RPMI8226 (cell line): ENCODE measurements at regions not wholly inside any gene's neighbourhood (a gene's known extent, or its start where the extent isn't known, plus 50 kb on each side); places are given as distances from the start of the nearest gene placed in this dataset.

Experiments
- DNase-seq: peaks from one replicate; pipeline ENCODE4 v3.0.0-alpha.2; 2015

DNA sequence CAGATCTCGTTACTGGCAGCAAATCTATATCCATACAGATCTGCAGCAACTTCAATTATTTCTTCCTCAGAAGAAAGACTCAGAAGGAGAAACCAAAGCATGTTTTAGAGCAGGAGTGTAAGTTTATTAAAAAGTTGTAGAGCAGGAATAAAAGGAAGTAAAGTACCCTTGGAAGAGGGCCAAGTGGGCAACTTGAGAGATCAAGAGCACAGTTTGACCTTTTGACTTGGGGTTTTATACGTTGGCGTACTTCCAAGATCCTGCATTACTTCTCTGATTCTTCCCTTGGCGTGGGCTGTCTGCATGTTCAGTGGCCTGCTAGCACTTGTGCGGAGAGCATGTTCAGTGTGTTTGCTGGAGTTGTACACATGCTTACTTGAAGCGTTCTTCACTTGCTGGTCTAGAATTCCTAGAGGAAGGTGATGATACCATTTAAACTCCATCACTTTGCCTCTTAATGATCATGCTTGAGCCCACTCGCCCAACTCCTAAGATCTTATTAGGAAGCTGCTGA, 1114.7 kb upstream of the PABPC4L start:
- DNase-seq, result peak; percentile 19

DNA sequence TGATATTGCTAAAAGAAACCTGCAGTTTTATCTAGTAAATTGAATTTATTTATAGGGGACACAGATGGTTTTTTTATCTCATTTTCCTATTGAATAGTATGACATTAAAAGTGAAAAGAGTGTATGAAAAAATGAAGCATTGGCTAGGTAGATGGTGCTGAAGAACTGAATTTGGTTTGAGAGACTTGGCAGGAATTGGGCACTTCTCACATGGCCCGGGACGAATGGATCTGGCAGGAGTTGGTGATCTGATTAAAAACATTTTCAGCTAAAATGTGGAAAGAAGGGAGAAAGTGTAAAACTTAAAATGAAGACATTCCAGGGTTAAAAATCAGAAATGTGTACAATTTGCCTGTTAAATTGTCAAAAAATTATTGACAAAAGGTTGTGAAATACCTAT, 1088.5 kb upstream of the PABPC4L start:
- no peak for DNase-seq

DNA sequence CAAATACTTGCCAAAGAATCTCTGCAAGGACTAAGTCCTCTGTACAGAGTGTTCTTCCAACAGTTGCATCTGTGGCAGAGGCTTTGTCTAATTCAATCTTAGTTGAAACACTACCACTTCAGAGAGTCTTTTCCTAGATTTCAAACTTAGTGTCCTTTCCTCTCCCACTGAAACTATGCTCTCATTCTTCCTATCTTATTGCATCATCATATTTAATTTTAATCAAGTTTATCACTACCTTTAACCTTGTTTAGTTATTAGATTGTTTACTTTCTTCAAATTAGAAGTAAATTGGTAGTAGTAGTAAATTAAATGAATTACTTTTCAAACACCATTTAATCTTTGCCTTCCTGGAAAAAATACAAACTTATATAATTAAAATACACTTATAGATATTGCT, 1082.3 kb upstream of the PABPC4L start:
- DNase-seq, result no peak

DNA sequence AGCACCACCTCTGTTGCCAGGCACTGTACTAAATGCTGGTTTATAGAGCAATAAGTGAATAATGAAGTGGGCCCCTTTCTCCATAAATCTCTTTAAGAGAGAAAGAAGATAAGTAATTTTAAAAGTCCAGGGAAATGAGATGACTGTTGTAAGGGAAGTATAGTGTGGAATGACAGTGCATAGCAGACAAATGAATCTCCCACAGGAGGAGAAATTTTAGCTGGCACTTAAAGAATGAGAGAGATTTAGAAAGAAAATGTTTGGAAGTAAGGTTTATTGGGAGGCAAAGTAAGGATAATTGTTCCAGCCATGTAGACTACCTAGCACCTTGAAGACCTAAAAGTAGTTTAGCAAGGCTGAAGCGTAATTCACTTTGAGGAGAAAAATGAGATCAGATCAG, 1081.1 kb upstream of the PABPC4L start:
- no peak for DNase-seq

DNA sequence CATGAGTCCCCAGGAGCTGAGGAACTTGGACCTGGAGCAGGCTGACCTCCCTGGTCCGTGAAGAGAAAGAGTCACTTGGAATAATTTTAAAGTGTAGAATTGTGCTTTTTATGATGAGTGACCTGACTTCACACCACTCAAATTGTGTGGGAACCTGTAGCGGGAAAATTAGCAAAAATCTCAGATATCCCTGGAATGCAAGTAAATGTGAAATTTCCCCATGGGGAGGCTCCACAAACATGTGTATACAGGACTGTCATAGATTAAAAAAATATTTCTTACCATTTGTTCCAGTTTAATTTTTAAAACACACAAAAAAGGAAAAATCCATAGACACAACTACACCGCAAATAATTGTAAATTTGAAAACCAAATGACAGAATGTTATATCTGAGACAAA, 1079.6 kb upstream of the PABPC4L start:
- no peak for DNase-seq

DNA sequence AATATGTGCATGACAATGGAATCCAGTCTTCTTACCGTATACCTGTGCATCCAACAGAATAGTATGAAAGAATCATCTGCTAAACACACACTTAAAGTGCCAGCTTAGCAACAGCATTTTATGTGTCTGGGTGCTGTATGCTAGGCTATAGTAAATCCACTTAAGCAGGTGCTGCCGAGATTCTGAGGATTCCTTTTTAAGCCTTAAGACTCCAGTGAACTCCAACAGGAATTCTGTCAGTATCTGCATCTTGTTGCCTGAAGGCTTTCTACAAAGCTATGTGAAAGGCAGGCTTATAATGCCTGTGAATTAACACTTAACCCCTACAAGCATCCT, 1076.4 kb upstream of the PABPC4L start:
- no peak for DNase-seq

DNA sequence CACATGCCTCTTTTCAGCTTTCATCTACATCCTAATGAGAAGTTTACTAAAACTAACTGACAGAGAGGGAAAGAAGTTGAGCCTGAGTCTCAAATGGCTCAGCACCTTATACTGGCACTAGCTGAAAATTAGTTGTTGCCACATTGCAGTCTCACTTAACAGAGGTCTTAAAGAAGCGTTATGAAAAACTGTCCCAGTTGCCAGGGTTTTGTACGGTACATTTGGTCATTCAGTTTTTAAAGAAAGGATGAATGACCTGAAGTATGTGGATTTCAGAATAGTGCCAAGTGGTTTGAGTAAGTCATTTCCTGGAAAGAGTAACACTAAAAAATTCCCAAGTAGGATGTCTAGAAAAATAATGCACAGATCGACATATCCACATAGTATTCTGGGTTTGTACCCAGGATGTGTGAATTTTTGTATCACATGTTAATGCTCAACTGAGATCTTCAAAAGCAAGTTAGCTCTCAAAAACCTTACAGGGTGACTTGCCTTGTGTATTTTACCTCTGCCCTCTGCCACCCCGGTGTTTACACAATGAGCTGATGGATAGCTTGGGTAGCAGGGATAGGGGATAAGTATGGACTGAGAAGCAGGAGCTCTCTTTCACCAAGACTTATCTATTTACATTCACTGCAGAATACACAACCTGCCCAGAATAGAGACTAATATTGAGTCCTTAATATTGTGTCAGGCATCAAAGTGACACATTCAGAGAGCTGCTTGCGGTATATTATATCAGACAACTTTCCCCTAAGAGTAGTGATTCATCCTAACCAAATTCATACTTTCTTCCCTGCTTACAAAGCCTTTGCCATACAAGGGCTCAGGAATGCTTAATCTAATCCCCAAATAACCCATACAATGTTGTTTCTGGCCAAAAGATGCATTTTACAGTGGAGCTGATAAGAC, 1075.7 kb upstream of the PABPC4L start:
- no peak for DNase-seq

DNA sequence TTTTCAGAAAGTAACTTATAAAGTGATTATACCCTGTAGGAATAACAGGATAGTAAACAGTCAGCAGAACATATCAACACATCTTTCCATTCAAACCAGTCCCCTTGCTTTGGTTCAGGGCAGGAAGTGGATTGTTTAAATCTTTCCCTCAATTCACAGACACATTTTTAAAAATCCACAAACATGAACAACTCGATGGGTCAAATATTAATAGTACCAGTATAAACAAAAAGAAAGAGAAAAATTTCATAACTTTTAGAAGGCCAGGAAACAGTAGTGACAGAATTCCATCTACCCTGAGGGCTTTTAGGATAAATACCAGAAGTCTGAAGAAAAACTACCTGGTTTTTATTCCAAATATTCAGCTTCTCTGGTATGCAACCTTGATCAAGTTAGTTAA, 1072.8 kb upstream of the PABPC4L start:
- DNase-seq, result no peak

DNA sequence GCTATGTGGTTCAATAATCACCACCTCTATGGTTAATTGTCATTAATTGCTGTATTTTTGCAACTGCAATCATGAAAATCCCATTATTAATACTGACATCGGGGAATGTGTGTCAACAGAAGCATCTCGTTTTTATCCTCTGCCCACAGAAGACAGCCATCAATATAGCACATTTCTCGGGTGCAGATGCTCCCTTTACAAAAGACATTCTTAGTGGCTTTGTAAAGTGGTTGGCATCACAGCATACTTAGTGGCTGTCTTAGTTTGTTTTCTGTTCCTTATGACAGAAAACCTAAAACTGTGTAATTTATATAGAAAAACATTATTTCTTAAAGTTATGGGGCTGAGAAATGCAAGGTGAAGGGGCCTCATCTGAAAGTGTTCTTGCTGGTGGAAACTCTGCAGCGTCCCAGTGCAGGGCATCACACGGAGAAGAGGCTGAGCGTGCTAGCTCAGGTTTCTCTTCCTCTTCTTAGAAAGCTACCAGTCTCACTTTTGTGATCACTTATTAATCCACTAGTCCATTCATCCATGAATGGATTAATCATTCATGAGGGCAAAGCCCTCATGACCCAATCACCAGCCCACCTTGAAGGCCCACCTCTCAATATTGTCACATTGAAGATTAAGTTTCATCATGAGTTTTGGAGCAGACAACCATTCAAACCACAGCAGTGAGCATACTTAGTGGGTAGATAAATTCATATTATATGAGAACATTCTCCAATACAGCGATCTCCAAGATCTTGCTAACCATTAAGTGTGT, 1067.7 kb upstream of the PABPC4L start:
- DNase-seq, result peak; percentile 4

DNA sequence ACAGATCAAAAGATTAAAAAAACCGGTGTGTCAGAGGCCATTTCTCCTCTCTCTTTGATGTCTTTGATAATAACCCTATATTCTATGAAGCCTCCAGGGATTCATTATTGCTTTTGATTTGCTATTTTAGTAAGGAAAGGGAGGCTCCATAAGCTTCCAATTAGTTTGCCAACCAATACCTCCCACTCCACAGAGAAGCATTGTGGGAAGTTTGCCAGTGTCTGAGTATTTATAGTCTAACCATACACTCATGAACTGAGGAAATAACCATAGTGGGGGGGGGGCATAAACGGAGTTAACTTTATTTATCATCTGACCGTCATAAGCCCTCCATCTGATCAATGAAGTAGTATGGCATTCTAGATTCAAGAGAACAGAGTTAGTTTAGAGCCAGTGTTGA, 1066.8 kb upstream of the PABPC4L start:
- no peak for DNase-seq

DNA sequence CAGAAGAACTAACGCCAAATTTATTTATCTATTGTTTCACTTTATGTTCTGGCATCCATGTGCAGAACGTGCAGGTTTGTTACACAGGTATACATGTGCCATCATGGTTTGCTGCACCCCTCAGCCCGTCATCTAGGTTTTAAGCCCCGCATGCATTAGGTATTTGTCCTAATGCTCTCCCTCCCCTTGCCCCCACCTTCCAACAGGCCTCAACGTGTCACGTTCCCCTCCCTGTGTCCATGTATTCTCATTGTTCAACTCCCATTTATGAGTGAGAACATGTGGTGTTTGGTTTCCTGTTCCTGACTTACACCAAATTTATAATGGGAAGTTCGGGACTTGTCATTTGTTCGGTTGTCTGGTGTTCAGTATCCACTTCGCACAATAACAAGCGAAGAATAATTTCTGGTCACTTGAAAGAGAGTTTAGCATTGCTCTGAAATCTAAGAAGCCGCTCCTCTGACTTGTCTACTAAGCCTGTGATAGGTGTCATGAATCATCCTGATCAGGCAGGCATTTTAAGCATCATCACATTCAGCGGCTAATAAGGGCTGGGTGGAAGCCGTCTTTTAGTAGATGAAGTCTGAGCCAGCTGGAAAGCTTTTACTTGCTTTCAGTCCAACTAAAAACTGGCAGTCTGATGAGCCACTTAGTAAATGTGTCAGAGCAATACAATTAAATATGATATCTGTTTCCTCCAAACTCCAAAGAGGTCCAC, 1065.7 kb upstream of the PABPC4L start:
- DNase-seq, result no peak

DNA sequence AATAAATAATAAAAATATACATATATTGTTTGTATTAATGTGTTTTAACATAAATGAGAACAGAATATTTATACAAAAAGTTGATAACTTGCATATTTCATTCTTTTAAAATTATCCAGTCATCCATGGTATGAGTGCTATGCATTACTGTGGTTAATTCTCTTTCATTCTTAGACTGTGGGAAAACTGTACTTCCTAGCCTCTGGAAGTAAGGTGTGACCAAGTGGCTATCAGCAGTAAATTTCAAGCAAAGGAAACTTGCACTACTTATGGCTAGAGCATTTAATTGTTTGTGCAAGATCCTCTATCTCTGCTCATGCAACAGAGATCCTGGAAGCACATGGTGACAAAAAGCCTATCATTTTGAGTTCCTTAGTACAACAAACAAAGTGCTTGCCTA, 1054.5 kb upstream of the PABPC4L start:
- no peak for DNase-seq

DNA sequence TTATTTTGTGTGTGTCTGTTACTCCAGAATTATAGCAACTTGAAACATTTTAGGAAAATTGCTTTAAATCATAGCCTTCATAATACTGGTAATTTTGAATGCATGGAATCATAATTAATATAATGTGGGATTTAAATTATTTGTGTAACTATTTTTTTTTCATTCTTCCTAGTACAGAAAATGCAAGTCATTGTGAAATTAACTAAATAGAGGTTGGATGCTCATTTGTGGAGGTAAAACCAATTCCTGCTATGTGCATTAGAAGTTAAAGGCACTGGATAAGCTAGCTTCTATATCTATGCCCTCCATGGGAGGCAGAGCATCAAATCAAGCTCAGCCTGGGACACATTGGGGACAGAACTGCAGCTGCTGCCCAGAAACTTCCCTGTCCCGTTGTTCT, 1048.5 kb upstream of the PABPC4L start:
- no peak for DNase-seq

DNA sequence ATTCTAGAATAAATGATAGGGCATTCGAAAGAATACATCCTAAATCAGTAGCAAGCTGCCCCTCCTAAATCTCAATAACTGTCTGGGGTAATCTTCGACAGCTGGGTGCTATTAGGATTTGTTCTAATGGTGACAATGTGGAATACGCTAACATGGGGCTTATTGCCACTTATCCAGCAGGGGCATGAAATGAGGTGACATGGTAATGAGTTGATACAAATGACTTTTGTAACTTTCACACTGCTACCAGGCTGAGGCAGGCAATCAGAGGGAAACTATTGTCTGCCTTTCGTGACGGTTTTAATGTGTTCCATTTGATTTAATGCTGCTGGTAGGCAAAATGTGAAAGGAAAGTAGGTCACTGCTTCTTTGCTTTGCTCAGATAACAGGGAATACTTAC, 1047.4 kb upstream of the PABPC4L start:
- DNase-seq, result no peak

DNA sequence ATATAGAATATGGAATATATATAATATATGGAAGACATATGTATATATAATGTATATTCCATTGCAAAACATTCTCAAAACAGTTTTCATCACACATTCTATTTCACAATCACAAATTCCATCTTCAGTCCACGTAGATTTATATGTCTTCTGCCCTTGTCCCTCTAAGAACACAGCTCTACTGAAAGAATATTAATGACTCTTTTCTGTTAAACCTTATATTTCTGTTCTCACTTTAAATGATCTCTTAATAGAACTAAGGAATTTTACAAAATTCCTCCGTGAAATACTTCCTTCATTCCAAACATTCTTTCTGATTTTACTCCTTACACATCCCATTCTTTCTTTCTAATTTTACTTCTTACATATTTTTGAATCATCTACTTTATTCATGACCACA, 1043.1 kb upstream of the PABPC4L start:
- DNase-seq, result no peak

DNA sequence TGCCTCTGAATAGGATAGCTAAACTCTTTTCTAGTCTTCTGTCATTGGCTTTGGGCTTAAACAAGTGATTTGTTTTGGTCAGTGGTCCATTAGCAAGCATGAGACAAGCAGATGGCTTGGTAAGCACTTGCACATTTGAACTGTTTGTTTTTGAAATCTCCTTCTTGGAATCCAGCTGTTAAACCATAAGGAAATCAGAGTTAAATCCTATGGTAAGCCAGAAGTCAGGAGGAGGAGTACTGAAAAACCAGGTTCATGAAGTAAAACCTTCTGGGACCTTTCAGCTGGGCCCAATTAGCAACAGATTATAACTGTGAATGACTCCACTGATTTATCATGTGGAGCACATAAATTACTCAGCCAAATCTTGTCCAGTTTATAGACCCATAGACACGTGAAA, 1042.5 kb upstream of the PABPC4L start:
- no peak for DNase-seq

DNA sequence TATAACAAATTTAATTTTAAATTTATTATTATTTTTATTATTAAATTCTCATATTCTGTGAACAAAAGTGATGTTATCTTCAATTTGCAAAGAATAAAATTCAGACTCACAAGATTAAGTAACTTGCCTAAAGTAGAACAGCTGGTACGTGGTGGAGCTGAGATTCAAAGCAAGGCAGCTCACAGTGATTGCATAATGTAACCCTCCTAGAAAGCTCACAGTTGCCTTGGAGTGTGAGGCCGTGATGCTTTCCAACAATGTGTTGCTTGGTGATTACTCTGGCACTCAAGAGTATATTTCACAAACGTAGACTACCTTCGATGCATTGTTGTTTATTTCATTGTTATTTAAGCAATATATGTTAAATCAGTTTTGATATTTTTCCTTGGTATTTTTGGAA, 1039.2 kb upstream of the PABPC4L start:
- no peak for DNase-seq

DNA sequence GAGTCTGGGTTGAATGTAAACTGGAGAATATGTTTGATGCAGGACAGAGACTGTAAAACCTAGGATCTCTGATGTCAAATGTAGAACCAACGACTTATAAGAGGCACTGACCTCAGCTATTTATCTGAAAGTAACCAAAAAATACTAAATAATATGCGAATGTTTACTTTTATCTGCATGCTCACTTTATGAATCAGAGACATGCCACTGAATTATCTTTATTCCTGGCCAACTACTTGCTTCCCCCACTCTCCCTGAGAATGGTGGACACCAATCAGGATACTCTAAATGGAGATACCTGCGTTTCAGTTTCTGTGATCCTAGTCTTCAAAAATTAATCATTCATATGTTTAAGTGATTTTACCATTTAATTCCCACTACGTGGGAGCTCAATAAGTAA, 1038.4 kb upstream of the PABPC4L start:
- no peak for DNase-seq

DNA sequence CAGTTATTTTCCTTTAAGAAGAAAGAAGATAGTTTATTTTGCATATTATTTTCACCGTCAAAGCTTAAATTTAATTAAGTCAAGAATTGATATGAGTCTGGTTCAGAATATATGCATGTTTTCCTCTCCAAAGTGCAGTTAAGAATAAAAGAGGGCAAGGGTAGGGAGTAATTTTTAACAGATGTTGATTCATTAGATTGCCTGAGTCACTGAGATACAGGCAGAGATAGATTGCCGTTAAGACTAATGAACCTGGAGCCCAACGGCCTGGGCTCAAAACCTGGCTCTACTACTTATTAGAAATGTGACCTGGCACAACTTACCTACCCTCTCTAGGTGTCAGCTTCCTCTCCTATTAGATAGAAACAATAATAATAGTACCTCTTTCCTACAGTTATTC, 1037.4 kb upstream of the PABPC4L start:
- no peak for DNase-seq

DNA sequence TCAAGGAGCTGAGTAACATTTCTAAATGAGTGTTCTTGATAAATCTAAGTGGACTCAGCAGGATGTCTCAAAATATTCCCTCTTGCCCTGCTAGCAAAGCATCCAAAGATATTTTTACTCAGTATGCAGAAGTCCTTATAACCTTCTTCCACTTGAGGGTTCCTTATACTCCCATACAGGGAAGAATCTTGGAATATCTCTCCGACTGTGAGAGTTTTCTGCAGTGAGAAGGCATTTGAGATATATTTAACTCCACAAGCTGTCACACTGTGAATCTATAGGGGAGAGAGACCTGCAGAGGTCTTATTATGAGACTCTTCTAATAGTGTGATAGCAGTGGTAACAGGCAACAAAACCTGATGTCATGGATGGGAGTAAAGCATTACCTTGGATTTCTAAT, 1034.5 kb upstream of the PABPC4L start:
- DNase-seq, result no peak

DNA sequence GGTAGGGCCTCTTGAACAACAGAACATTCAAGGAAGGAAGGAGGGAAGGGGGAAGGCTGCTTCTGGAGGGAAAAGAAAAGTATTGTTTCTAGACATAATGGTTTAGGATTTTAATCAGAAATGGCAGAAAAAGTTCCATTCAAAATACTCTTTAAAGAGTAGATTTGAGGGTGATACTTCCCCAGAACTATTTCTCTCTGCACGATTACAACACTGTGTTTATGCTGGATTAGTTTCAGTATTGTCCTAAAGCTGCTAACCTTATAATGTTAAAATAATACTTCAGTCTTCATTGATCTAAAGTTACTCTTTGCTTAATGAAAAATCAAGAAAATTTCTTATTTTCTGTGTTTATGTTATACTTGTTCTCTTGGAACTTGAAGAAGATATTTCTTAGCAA, 1026.3 kb upstream of the PABPC4L start:
- no peak for DNase-seq

DNA sequence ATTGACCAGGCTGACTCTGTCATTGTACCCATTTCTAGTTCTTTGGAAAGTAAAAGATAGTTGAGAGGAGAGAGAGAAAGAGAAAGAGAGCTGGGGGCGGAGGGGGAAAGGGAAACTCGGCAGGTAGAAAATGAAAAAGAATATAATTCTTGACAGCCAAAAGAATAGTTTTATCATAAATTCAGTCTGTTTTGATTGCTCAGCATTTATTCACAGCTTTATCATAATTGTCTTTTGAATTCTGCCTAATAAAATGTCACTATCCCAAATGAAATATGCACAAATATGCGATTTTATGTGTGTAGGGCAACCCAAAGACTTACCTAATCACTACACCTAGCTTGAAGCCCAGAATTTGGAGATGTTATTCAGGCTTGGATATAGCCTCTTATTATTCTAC, 1024.0 kb upstream of the PABPC4L start:
- DNase-seq, result no peak

DNA sequence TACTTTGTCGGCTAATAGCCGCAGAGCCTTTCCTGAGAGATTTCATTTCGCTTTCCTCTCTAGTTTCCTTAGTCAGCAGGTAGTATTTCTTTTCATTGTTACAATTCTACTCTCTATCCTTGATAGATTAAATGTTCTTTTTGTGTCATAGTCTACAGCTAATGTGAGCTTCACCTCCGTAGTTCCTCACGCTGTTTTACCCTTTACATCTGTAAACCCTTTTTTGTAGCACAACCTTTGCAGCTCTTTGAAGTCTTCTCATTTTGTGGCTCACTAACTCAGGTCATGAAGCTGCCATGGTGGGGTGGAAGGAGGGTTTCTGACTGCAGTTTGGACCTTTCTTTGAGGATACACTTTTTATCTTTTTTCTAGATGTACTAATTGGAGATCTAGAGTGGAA, 1008.8 kb upstream of the PABPC4L start:
- DNase-seq, result no peak

DNA sequence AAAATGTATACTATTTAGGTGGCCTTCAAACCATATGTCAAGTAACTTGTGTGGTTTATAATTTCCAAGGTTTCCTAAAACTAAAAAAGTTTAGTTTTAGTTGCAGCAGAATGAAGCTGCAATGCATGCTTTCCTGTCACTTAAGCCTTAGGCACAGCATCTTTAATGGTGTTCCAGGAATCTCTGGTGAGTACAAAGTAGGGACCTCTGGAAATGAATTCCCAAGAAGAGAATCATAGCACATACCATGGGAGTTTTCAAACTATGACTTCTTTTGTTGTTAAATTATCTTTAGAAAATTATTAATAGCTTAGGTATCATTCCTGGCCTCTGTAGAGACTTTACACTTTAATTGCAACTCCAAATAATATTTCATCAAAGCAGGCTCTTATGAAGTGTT, 1005.9 kb upstream of the PABPC4L start:
- DNase-seq, result no peak
